ENCODE measurements at regions not wholly inside any gene's neighbourhood (a gene's known extent, or its start where the extent isn't known, plus 50 kb on each side); places are given as distances from the start of the nearest gene placed in this dataset.

GRCh38 chr22:47342446-47342845 is 580.0 kb downstream of the TBC1D22A start:
- no peak for TF ChIP-seq GABPA (IDR thresholded peaks at IDR 0.05; ENCODE audit: low read depth)
- TF ChIP-seq REST (IDR thresholded peaks at IDR 0.05; ENCODE audit: insufficient replicate concordance, low read depth): no peak
- DNase-seq (ENCODE audit: low read depth in 1 of 2, low spot score in 1 of 2): no peak
- H3K27ac ChIP-seq (replicated peaks): no peak overlapping the region
- H3K4me3 ChIP-seq (replicated peaks; ENCODE audit: insufficient read depth, low read length): no peak overlapping the region
- no peaks in the 10 kb centered on the region for H3K27me3 ChIP-seq (ENCODE audit: insufficient read depth, poor library complexity, severe bottlenecking)

- DNase-seq (ENCODE audit: low read depth in 1 of 2, low spot score in 1 of 2): no peak
- Histone ChIP-seq H3K27ac (replicated peaks) (no peak overlapping the region), H3K27me3 (ENCODE audit: insufficient read depth, poor library complexity, severe bottlenecking) (no peaks in the 10 kb centered on the region), H3K4me3 (replicated peaks; ENCODE audit: insufficient read depth, low read length) (no peak overlapping the region)
- TF ChIP-seq CTCF (IDR thresholded peaks at IDR 0.05; ENCODE audit: insufficient read depth, low read length) (no peak), GABPA (IDR thresholded peaks at IDR 0.05; ENCODE audit: low read depth) (no peak), POLR2AphosphoS5 (IDR thresholded peaks at IDR 0.05; ENCODE audit: low read depth) (no peak), REST (IDR thresholded peaks at IDR 0.05; ENCODE audit: insufficient replicate concordance, low read depth) (no peak), SPI1 (IDR thresholded peaks at IDR 0.05; ENCODE audit: borderline replicate concordance, low read depth) (no peak)
Measured at GRCh38 chr22:47341464-47341863, 579.0 kb downstream of the TBC1D22A start.

- H3K27ac ChIP-seq (replicated peaks): no peak overlapping the region
- no peaks in the 10 kb centered on the region for H3K27me3 ChIP-seq (ENCODE audit: insufficient read depth, poor library complexity, severe bottlenecking)
- DNase-seq (ENCODE audit: low read depth in 1 of 2, low spot score in 1 of 2): no peak
- H3K4me3 ChIP-seq (replicated peaks; ENCODE audit: insufficient read depth, low read length): no peak overlapping the region
- TF ChIP-seq POLR2AphosphoS5 (IDR thresholded peaks at IDR 0.05; ENCODE audit: low read depth): no peak
- no peak for TF ChIP-seq CTCF (IDR thresholded peaks at IDR 0.05; ENCODE audit: insufficient read depth, low read length)
- TF ChIP-seq REST (IDR thresholded peaks at IDR 0.05; ENCODE audit: insufficient replicate concordance, low read depth): no peak
- no peak for TF ChIP-seq GABPA (IDR thresholded peaks at IDR 0.05; ENCODE audit: low read depth)
- TF ChIP-seq SPI1 (IDR thresholded peaks at IDR 0.05; ENCODE audit: borderline replicate concordance, low read depth): no peak
Measured at GRCh38 chr22:47340851-47341436, 578.5 kb downstream of the TBC1D22A start.

All from HL-60 (cell line).